GM19468 (cell line): ENCODE measurements at regions not wholly inside any gene's neighbourhood (a gene's known extent, or its start where the extent isn't known, plus 50 kb on each side); places are given as distances from the start of the nearest gene placed in this dataset.

Source experiments
- ATAC-seq: cut with Tn5 transposase; IDR thresholded peaks from one replicate; pipeline ENCODE4 v1.9.1; 2021; ENCODE audit warnings: mild to moderate bottlenecking, moderate library complexity, moderate number of reproducible peaks; ENCODE audit not compliant: unreplicated experiment; ENCODE audit errors: extremely low read depth

DNA sequence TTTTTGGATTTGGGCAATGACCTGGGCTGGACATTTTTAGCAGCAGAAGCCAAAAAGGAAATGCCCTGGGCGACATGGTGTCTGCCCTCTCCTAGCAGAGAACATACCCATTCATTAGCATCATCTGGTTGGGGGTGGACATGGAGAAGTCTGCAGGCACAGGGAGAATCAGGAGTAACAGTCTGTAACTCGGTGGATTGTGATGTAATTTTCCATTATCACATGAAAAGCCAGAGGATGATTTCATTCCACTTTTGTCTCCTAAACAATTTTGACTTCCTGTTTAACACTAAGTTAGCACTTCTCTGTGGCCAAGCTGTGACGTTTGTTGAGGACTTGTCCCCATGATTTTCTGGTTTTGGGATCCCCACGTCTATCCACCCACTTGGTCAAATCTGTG lies 153.8 kb upstream of the HABP2 start:
- no peak for ATAC-seq

DNA sequence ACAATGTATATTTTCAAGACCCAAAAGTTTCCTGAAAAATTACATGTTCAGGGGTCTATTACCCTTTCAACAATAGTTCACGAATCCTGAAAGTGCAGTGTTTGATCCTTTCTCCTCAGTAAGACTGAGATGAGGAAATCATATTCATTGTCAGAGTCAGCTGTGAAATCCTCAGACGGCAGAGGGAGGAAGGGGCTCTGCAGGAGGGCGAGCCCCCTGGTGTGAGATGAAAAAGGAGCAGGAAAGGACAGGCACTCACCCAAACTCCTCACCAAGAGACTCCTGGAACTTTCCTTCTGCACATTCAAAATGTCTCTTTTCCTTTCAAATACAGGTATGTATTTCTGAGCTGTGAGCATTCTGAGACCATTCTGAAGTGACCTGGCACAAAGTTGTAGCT lies 150.3 kb upstream of the HABP2 start:
- ATAC-seq: no peak

DNA sequence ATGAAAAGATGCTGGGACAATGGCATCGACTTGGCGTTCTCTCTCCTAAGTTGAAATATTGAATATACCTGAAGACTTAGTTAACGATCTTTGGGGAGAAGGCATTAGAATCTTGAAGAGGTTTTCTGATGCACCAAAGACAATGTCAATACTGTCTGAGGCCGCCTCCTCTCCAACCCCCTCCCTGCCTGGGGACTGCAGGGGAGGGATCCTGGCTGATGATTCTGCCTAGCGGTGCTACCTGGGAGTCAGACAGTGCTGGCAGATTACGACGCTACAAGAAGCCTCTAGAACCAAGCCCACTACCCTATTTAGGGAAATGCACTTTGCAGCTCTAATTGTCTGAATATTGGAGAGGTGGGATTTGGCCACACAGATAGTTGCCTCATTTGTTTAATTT lies 145.6 kb upstream of the HABP2 start:
- no peak for ATAC-seq

DNA sequence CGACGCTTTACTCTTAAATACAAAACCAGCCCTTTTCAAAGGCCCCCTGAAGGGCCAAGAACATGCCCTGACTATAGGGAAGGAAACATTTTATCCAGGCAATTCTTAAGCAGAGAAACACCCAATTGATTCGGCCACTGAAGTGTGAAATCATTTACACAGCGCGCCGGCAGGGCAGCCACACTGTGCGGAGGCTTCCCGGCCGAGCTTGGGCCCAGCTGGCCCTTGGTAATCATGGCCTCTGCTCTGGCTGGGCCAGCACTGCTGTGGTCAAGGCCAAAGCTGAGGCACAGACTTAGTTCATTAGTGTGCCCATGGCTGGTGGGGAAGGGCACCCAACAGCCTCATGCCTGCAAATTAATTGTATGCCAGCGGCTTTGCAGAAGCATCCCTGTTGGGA lies 143.7 kb upstream of the HABP2 start:
- ATAC-seq: no peak

DNA sequence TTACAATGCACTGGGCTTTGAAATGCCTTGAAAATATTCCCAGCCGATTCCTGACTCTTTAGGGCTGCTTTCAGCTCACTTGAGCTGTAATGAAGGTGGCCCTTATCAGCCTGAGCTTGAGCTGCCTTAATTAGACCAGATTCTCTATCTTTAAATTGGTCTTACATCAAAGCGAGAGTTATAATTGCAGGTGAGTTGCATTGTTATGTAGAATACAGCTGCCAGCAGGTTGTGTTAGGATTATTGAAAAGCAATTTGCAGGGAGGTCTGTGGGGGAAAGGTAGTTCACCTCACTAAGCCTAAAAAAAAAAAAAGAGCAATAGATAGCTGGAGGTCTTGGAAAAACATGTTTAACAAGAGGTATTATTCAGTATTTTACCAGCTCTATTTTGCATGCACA lies 142.2 kb upstream of the HABP2 start:
- ATAC-seq: no peak

DNA sequence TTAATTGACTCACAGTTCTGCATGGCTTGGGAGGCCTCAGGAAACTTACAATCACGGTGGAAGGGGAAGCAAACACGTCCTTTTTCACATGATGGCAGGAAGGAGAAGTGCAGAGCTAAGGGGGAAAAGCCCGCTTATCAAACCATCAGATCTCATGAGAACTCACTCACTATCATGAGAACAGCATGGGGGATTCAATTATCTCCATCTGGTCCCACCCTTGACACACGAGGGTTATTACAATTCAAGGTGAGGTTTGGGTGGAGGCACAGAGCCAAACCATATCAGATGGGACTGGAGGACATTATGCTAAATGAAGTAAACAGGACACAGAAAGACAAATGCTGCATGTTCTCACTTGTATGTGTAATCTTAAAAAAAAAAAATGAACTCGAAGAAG lies 141.4 kb upstream of the HABP2 start:
- ATAC-seq: no peak

DNA sequence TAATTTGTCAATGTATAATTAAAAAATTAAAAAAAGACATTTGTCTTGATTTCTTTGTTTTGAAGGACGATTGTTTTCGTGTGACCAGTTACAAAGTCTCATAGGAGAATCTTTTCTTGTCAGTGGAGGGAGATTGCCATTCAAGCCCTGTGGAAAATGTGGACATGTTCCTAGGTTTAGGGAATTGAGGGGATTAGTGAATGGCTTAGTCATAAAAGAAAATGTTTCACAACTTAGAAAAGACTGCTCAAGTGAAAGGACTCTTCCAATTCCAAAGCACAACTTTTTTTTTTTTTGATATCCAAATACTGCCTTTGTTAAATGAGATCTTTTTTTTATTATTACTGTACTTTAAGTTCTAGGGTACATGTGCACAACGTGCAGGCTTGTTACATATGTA lies 140.7 kb upstream of the HABP2 start:
- ATAC-seq: no peak

DNA sequence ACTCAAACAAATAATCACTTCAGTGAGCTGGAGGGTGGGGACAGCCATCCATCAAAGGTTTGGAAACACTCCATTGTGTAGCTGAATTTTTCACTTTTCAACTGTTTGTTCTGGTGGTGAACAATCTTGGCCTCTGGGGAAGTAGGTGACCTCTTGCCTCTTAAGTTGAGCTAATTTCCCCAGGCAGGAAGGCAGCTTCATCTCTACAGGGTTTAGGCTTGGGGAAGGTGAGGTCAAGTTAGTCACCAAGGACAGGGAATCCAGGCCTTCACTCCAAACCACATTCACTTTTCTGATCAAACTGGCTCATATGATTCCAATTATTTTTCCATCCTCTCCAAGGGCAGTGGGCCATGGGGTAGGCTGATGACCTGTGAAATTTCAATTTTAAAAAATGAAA lies 138.3 kb upstream of the HABP2 start:
- no peak for ATAC-seq

DNA sequence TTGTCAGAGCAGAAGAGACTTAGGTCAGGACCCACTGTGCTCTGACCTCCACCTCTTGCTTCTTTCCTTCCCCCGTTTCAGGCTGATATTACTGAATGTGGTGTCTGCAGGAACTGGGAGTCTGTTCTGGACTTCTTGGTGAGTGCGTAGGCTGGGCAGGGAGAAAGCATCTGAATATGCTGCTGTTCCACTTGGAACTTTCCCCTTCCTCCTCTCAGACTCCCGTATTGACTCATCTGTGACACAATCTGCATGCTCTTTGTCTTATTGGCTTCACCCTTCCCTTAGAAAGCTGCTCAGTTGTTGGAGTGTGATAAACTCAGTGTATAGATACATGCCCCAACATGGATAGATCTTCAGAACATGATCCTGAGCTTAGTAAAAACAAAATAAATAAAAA lies 137.6 kb upstream of the HABP2 start:
- no peak for ATAC-seq

DNA sequence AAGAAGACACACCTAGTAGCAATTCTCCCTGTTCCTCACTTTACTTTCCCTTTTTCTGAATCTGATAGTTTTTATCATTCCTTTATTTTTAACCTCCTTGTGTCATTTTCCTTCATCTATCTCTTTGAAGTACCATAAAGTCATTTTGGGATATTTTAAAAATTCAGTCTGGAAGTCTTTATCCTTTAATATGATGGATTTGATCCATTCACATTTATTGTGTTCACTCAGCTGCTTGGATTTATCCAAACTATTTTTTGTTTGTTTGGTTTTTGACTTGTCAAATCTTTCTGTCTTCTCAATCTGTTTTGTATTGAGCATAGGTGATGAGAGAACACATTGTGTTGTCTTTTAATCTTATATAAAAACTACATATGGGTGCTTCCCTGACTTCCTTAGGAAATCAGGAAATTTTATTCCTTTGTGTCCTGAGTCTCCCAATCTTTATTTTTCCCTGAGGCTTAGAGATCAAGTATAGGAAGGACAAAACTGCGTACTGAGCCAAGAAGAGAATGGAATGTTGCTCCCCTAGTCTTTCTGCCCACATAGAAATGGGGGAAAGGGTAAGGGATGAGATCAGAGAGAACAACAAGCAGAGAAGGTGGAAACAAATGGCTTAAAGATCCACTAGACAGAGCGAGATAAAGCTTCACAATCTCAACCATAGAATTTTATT lies 132.7 kb upstream of the HABP2 start:
- no peak for ATAC-seq

DNA sequence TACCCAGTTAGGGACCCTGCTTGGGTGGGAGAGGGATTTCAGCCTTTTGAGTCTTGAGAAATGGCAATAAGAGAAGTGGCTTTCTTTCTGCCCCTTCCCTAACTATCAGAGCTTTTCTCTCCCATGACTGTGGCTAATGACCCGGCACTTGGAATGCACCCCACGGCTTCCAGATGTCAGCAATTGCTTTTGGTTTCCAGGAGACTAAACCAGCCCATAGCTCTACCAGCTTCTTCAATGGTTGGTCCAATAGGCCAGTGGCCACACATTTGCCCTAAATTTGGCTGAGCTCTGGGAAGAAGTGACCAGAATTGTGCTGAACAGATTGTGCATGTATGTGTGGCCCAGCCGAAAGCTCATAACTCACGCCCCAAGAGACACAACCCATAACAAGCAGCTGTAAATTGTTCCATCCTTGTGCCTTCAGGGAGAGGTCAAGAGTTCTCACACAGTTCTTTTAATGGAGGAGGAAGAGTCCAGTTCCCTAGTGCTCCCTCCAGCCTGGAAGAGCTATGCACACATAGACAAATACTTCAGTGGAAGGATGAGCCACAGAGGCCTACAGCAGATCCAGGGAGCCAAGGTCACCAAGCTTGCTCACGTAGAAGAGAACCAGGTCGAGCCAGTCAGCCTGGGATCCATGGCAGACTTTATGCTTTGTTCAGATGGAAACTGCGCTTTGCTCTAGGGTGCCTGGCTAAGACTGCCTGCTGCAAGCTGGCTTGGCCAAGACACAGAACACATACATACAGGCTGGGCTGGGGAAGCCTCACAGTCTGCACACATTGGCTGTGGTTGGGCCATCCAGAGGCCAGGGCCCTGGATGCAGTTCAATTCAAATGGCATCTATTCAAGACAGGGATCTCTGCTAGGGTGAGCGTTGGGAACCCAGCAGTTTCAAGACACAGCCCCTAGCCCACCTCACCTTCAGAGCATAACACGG lies 131.8 kb upstream of the HABP2 start:
- no peak for ATAC-seq

DNA sequence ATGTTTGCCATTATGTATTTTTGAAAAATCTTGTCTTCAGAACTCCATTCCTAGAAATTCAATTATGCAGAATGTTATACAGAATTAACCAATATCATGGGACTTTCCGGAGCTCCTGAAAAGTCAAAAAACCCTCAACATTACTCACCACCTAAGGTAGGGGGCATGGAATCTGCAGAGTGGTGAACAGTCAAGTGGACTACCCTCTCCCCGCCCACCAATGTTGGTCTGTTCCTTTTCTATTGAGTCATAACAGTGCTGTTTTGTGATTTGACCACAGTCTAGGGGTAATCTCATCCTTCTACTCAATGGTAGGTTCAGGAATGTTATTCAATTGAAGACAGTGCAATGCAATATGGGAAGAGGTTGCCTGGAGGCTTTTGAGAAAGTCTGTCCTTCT lies 130.5 kb upstream of the HABP2 start:
- no peak for ATAC-seq

DNA sequence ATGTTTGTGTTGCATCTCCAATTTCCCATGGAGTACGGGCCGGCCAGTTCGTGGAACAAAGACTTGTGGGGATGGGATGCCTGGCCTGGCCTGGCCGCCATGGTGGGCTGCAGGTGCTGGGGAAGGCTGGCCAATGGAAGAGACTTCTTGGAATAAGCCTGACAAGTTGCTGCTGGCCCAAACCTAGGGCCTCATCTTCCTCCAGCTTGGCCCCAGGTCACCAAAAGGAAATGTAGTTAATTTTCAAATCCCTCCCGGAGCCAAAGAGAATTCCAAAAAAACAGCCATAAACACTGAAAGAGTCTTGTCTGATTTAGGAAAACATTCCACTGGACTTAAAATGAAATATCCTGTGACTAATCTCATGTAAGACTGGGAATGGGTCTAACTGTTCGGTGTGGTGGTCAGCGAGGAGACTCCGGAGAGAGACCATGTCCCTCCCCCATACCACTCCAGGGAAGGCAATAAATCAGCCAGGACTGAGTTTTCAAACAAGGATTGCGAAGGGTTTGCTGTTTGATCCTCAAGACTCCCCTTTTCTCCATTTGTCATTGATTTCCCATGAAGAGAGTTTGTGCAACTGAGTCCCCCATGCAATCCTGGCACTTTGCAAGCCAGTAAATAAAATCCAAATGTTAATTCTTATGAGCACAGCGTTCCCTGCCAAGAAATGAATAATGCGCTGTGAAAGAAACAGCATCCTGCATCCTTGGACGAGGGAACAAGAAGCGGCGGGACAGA lies 128.7 kb upstream of the HABP2 start:
- no peak for ATAC-seq

DNA sequence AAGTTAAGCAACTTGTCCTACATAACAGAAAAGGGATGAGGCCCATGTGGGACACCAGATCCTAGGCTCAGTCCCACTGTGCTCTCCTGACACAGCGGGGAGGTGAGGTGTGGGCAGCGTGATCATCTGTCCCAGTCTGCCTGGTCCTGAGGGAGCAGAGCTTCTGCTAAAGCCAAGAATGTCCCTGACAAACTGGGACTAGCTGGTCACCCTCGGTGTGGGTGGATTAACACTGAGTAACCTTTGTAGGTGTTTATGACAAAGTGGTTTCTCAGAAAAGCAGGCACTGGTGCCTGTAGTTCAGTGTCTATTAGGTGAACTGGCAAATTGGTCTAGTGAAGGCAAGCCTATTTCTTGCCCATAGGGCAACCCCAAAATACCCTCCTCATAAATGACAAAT lies 127.8 kb upstream of the HABP2 start:
- no peak for ATAC-seq

DNA sequence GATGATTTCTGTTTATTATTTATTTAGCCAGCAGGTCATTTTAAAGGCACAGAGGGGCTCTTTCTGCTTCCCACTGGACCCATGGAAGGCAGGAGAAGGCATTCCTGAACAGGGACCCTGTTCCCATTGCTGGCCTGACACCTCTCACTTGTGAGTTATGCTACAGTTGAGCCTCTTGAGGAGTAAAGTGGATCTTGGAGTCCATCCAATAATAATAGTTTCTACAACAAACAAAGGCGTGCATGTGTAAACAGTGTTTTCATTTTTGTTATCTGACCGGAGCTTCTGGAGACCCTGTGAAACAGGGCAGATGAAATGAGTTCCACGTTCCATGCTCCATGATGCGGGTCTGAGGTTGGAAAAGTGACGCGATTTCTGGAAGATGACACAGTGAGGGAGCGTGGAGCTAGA lies 127.3 kb upstream of the HABP2 start:
- ATAC-seq: no peak

DNA sequence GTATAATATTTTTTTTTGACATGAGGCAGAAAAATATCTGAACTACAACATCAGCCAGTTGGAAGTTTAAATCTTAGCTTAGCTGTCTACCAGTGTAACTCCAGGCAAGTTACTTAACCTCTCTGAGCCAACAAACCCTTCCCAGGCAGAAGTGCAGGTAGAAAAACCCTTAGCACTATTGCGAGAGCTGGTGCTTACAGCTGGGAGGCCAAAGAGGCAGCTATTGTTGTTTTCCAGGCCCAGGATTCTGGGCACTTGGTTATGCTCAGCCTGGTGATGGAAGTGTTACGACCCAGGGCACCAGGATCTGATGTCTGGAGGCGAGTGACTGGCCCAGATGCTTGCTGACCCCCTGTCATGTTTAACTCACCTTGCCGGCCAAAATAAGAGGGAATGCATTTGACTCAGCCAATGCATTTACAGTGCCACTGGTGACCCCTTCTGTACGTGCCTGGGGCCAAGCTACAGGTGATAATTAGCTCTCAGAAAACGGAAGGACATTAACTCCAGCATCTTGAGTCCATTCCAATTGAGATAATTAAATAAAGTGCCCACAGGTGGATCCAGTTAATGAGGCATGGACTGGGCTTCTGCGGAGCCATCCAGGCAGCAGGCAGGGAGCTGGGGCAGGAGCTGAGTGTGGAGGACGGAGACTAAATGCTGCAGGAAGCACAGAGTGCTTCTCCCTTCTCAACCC lies 126.5 kb upstream of the HABP2 start:
- ATAC-seq: no peak

DNA sequence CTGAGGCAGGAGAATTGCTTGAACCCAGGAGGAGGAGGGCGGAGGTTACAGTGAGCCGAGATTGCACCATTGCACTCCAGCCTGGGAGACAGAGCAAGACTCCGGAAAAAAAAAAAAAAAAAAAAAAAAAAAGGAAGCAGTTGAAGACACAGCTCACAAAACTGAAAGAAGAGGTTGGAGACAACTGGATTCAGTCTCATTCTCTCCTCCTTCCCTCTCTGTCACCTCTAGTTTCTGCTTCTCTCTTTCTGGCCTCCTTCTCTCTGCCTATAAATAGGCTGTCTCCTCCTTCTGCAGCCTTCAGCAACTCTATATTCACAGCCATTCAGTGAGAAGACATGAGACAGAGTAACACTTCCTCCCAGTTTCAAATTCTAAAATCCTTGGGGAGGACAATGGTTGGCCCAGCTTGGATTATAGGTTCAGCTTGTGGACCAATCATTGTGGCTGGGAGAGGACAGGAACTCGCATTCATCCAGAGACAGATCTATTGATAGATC lies 125.6 kb upstream of the HABP2 start:
- no peak for ATAC-seq

DNA sequence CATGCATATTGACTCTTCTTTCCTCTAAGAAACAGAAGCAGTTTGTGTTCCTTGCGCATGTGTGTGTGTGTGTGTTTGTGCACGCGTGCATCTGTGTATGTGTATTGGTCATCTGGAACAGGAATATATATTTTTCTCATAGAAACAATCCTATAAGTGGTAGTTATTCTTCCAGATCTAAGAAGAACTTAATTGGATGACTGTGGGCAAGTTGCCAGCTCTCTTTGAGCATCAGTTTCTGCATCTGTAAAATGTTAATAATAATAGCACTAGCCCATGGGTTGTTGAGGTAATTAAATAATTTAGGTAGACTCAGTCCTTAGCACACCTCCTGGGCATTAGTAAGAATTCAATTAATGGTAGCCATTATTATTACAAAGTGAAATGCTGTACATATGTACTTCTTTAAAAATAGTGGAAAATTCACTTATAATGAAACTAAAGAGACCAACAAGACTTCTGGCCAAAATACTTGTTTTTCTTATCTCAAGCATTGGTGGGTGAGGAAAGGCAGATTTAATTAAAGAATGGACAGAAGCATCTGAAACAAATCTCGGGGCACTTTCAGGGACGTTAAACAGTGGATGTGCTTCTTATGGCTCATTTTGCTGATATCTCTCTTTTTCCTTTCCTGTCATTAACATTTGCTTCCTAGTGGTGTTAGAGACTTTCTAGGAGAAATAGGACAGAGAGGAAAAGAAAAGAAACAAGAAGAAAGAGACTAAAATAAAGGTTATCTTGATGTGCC lies 124.9 kb upstream of the HABP2 start:
- ATAC-seq: no peak

DNA sequence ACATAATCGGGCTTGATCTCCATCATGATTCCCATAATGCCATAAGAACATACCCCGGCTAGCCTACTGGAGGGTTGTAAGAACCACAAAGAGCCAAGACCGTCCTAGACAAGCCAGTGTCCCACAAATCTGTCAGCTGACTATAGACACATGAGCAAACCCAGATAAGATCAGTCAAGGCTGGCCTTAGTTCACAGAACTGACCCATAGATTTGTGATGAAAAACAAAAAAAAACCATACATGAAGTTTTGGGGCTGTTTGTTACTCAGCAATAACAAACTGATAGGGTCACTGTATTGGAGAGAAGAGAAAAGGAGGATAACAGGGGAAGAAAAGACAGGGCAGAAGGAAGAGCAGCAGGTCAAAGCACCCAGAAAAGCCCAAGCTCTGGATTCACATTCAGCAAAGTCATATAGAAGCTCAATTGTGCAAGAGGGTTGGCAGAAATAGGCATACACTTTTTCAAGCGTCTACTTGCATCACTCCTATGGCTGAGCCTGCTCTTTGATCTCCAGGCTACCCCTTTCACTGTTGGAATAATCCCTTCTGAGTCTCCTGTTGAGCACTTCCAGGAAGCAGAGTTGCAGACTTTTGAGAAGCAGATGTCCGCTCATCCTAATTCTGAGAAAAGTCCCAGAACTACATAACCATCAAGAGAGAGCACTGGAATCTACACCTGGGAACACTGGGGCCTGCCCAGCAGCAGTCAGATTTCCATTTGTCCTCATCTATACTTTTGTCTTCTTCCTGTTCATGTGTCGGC lies 122.0 kb upstream of the HABP2 start:
- no peak for ATAC-seq
